T-helper 1 cell treated with Interleukin-12 subunit alpha and Interleukin-12 subunit beta and Interleukin-4 antibody, amounts not matched to agents 30 ng/mL and 1 ng/mL, for 36 hours (primary cell): ENCODE measurements at regions not wholly inside any gene's neighbourhood (a gene's known extent, or its start where the extent isn't known, plus 50 kb on each side); places are given as distances from the start of the nearest gene placed in this dataset.
"Not testable (repeated sequence)": the region's sequence is repeated elsewhere in the genome, so short reads cannot be mapped to it uniquely, and the experiment has no call there.

Source experiments
- intact Hi-C: fragments of 100-400 bp; cut with micrococcal nuclease; formaldehyde crosslinking; loops from one replicate; pipeline ENCODE4 v1.15.1; 2024

DNA sequence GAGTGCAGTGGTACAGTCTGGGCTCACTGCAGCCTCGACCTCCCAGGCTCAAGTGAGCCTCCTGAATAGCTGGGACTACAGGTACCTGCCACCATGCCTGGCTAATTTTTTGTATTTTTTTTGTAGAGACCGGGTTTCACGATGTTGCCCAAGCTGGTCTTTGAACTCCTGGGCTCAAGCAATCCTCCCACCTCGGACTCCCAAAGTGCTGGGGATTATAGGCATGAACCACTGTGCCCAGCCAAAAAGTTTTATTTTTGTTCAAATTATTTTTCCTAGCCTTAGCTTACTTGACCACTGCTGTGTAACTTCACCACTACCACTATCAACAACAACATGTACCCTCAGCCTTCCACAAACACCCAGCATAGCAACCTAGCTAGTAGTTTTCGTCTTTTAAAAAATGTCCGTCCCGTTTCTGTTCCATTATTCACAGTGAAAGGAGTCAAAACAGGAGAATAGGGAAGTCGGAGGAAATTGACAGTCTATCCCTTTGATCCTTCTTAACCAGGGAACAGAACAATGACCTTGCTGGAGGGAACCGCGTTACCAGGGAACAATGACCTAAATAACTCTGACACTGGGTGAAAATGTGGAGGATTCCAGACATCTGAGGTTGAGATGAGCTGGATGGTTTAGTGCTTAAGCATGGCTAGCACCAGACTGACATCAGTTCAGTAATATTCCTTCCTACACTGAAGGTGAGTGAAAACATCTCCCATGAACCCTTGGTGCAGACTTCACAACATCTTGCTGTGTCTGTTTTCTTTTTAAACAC lies 69.2 kb upstream of the ARL4C start:
- intact Hi-C loops, result no loop called here

DNA sequence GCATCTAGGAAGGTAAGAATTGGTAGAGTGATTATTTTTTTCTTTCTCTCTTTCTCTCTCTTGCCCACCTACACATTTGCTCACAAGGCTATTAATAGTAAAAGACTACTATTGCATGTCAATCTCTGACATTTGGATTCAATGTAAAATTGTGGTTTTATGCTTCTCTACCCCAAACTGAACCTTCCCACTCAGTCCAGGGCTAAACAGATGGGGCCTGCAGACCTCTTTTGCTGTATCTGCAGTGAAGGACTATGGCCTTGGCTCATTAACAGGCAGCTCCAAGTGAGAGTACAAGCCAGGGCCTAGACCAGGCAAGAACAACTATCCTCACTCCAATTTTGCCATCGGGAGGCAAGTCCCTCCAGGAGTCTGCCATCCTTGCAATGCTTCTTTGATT lies 68.3 kb upstream of the ARL4C start:
- intact Hi-C loops, result no loop called here

DNA sequence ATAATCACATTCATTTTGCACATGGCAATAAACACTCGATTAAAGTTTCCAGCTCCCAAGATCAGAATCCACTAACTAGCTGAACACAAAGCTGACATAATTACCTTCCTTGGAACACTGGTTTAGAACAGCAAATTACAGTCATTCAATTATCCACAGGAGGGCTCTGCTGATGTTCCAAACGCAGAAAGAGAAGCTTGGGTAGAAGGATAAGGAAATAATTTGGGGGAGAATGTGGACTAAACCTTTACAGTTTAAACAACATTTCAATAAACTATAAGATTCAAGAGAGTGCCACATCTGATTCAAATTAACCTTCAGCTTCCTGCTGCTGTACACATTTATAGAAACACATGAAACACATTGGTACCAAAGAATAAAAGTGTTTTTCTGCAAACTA lies 67.8 kb upstream of the ARL4C start:
- intact Hi-C loops, result no loop called here

DNA sequence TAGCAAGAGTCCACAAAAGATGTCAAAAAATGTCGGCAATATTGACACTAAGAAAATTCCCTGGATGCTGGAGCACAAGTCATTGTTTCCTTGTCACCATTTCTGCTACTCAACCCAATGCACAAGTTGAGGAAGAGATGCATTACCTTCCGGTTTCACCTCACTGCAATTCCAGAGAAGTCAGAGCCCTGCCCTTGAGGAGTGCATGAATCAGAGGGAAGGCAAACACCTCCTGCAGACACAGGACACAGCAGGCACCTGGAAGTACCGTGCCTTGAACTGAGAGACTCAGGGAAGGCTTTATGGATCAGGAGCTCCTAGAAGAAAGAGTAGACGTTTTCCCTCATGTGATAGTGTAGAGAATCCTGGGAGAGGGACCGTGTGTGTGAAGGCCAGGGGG lies 62.7 kb upstream of the ARL4C start:
- intact Hi-C loops, result no loop called here

DNA sequence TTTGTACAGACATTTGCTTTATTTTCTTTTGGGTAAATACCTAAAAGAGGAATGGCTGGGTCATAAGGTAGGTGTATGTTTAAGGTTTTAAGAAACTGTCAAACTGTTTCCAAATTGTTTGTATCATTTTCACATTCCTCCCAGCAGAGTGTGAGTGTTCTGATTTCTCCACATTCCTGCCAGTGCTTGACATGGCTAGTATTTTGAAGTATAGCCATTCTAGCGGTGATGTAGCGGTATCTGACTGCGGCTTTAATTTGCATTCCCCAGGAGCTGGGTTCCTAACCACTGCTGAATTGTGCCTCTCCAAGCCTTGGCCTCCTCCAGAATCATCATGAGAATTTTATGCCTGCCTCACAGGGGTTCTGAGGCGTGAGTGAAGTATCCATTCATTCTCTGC lies 61.8 kb upstream of the ARL4C start:
- intact Hi-C loops, result no loop called here

DNA sequence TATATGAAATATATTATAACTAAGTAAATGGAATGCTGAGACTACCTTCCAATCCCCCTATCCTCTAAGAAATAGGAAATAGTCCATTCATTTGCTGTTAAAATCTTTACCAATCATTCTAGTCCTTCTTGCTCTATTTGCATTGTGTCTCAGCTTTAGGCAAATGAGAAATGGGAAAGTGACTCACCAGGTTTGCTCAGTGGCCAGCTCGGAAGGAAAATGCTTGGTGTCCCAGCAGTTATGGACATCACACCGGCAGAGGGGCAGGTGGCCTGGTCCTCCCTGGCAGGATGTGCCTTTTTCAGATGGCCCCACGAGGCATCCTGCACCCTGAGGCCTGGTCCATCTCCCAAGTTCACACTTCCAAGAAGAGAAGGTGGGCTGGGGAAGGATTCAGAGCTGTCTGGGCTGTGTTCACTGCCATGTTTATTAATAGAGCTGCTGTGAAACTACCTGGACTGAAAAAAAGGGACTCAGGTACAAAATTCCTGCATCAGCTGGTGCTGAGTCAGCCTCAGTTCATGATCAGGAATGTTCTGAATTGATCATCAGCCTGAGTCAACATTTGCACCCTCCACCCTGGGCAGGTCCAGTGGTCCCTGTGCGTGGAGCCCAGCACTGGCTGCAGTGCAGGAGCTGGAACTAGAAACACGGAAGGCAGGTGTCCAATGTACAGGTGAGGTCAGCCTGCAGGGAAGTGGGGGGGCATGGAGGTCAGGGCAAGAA lies 60.1 kb upstream of the ARL4C start:
- intact Hi-C loops, result no loop called here

DNA sequence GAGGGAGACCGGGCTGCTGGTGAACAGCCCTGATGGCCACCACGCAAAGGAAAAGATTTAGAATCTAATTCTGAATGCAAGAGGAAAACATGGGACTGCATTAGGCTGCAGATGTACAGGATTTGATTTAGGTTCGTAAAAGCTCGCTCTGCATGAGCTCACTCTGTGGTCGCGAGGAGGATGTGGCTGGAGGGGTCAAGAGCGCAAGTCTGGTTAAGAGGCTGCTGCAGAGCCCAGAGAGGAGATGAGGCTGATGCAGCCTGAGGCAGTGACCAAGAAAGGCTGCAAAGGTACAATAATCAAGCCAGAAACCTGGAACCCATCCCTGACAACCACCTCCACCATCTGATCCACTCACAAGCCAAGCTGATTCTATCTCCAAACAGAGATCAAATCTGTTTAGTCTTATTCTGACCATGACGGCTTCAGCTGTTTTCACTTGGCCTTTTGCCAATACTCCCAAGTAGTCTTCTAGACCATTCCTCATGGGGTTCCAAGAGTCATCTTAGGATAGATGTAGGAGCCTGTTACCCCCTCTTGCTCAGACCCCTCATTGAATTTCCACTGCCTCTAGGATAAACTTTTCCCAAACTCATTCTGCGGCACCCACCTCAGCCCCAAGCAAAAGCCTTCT lies 58.9 kb upstream of the ARL4C start:
- intact Hi-C loops, result no loop called here

DNA sequence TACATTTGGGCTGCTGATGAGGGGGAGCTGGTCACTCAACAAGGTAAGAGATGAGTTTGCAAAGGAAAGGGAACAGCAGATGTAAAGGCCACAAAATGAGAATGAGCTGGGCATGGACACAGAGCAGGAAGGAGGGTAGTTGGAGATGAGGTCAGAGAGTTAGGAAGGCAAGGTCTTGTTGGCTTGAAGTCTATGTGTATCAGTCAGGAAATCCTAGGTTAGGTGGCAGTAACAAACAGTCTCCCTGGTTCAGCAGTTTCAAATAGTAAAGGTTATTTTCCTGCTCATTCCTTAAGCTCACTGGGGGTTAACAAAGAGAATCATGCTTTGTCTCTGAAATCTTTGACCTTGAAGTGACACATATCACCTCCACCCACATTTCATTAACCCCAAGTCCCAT lies 58.3 kb upstream of the ARL4C start:
- intact Hi-C loops, result no loop called here

DNA sequence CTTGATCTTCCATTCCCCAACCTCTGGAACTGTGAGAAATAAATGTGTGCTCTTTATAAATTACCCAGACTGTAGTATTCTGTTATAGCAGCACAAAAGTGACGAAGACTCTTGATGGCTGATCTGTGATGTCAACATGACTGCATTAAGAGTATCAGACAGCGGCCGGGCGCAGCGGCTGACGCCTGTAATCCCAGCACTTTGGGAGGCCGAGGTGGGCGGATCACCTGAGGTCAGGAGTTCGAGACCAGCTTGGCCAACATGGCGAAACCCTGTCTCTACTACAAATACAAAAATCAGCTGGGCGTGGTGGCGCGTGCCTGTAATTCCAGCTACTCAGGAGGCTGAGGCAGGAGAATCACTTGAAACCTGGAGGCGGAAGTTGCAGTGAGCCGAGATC lies 56.3 kb upstream of the ARL4C start:
- intact Hi-C loops, result not testable (repeated sequence)

DNA sequence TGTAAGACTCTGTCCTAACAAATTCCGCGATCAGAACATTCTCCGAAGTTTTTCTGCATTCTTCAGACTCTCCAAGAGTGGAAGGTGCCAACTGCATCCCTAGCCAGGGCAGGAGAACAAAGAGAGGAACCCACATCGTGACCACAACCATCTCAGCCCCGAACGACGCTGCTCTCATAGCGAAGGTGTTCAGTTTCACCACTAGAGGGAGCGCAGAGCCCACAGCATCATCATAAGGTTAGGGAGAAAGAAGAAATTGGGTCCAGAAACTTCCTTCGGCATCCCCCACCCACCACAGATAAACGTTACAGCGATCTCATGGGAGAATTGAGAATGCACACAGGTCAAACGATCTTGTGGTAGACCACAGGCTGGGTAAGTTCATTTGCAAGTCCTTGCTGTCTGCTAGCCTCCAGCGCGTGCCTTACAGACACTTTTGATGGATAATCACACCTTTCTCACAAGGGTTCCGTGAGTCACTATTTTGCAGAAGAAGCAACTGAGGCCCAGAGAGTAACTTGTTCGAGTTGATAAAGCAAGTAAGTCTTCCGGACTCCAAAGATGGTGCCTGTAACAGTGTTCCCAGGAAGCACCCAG lies 53.7 kb upstream of the ARL4C start:
- intact Hi-C loops, result loop anchor here (1.0 to 2.0 kb wide), 4 partner anchors 556 to 1196 kb away; no protein-coding TSS in a partner anchor

DNA sequence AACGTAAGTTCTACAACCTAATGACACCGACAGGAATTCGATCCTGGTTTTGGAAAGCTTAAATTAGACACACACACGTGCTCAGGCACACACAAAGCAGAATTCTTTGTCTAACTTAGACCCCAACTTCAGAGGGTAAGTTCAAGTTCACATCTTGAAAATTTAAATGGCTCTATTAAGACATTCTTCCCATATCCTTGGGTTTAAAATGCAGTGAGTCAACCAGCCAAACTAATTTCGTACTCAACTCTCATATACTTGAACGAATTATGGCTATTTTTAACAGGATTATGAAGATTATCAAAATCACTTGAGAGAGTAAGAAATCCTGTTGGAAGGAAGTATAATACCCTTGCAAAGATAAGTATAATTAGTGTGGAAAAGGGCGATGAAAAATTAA lies 53.2 kb upstream of the ARL4C start:
- intact Hi-C loops, result loop anchor here (1.0 to 2.0 kb wide), 4 partner anchors 557 to 1196 kb away; no protein-coding TSS in a partner anchor

DNA sequence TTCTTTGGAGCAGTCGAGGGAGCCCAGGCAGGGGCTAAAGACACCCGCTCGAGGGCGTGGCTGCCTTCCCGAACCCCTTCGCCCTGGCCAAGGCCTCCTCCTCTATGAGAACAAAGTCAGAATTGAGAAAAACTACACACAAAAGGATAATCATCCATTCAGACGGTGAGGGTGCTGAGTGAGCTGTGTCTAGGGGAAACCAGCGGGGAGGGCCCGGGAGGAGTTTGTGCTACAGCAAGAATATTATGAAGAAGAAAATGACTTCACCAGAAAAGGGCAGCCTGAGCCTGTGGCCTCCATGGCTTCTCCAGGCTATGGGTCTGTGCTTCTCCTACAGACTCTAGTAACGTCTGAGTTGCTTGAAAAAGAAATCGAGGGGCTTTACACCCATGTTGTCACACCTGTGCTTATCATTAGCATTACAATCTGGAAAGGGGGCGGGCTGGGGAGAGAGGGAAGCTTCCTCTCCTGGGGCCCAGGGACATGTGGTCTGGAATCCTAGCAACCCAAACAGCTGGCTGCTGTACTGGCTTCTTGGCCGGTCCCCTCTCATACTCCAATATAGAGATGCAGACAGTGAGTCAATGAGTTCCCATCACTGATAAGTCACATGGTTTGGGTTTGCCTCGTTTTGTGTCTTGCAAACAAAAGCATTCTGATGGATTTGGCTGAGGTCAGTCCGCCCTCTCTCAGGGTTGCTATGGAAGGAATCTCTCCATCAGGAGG lies 52.0 kb upstream of the ARL4C start:
- intact Hi-C loops, result loop anchor here (5.0 kb wide), 2 partner anchors 257 to 557 kb away; no protein-coding TSS in a partner anchor

DNA sequence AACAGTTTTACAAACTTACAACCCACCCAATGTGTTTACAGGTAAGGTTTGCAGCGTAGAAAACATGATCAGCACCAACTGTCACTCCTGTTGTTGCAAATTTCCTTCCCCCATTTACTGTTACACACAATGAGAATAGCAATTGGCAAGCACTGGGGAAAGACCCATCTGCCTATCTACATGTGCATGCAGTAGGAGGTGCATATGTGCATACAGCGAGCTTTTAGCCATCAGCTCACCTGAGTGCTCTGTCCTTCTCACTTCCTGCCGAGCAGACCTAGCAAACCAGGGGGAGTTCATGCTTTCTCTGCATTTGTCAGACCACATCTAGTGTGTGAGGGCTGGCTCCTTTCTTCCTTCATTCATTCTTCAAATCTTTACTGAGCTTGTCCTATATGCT lies 49.9 kb upstream of the ARL4C start:
- intact Hi-C loops, result loop anchor here (5.0 kb wide), 2 partner anchors 254 to 554 kb away; no protein-coding TSS in a partner anchor
